GM19035 (cell line): ENCODE measurements at regions not wholly inside any gene's neighbourhood (a gene's known extent, or its start where the extent isn't known, plus 50 kb on each side); places are given as distances from the start of the nearest gene placed in this dataset.

Source experiments
- ATAC-seq: cut with Tn5 transposase; IDR thresholded peaks from one replicate; pipeline ENCODE4 v1.9.1; 2021; ENCODE audit not compliant: unreplicated experiment

DNA sequence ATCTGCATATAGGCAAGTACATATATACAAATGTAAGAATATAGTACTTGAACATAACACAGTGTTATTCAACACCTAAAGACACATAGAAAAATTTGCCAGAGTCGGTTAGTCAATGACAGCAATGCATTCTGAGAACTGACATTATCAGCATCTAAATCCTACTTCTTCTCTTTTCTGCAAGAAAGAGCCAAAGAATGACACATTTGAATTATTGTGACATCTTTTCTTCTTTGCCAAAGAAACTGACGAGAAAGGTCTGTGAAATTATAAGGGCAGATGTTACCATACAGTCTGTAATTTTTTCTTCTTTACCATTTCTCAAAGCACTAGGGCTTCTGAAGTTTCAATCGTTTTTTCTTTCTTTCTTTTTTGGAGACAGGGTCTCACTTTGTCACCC lies 350.9 kb upstream of the NBEA start:
- ATAC-seq: no peak

DNA sequence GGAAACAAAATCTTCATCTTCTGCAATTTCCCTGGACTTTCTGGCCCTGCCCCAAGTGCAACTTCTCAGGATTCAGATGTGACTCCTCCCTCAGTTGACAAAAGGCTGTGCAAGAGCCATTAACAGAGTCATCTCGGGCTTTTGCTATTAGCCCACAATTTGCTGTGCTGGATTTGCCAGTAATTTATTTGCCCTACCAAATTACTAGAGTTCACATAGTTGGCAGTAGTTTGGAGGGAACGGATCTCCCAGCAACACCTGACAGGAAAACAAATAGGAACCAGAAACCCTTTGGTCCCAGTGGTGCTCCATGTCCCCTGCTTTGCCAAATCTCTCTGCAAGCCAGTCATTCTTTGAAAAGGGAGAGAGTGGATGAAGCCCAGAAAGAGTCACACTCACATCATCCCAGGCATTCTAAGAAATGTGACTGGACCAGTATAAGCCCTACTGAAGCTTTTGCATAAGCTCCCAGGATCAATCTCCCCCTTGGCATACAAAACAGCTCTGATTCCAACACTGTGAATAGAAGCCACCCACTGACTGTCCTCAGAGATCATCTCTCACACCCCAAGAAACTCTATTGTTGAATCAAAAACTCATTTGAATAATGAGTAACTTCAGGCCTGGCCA lies 350.1 kb upstream of the NBEA start:
- ATAC-seq: no peak

DNA sequence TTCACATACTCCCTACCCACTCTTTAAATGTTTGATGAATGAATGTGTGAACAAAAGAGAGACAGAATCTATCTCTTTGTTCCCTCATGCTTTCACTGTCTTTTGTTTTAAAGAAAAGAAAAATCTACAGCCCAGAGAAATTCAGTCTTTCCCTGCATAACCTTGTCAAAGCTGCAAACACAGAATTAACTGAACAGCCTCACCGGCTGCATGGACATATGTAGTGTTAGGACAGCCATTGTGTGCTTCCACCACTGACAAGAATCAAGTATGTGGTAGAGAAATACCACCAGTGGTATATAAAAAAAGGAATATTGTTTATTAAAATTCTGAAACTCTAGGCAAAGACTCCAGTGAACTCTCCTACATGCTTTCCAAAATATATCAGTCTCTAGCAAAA lies 348.4 kb upstream of the NBEA start:
- no peak for ATAC-seq

- ATAC-seq: no peak
Measured at GRCh38 chr13:34594507-34594906, 347.6 kb upstream of the NBEA start.

DNA sequence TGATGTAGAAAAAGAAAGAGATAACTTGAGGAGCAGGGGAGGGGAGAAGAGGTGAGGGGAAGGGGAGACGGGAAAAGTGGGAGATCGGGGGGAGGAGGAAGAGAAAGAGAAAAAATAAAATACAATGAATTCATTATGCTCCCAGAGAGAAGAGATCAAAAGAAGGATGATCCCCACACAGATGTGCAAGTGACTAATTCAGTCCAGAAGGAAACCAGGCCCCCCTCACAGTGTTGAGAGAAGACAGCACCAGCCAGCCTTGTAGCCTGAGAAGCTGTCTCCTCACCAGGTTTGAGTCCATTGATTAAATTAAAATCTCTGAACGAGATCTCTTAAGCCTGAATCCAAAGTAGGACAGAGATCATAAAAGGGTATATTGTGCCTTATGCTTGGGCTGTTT lies 333.7 kb upstream of the NBEA start:
- ATAC-seq: no peak

DNA sequence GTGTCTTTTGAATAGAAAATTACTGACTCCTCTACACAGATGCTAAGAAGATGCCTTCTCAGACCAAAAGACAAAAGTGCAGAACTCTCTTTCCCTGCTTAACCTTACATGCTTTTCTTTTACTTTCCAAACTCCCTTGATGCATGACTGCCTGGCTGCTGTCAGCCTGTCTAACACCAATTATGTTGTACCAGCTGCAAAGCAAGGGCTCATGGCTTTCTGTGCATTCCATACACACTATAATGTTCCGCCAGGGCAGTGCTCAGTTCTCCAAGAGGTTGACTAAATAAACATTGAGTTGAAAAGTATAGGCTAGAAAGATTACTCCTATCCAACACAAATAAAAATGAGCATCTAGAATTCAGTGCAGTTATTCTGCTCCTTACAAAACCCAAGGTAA lies 330.4 kb upstream of the NBEA start:
- ATAC-seq: no peak

- no peak for ATAC-seq
Measured at GRCh38 chr13:34617473-34618083, 324.5 kb upstream of the NBEA start.

- no peak for ATAC-seq
Measured at GRCh38 chr13:34618654-34619053, 323.4 kb upstream of the NBEA start.

DNA sequence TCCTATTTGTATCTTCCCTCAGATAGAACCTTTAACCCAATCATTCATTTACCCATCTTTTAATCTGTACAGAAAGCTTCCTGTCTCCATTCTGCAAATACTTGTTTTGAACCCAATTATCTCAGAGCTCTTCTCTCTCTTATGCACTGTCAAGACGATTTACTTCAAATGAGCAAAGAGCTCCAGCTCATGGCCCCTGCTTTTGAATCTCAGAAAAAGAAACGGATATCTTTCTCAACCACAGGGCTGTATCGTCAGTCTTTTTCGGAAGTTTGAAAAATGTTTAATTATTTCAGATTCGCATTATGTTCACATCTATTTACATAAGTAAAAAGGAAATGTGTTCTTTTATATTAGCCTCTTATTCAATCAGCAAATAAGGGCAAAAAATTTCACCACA lies 322.7 kb upstream of the NBEA start:
- no peak for ATAC-seq

- ATAC-seq: no peak
Measured at GRCh38 chr13:34620074-34620850, 321.8 kb upstream of the NBEA start.

DNA sequence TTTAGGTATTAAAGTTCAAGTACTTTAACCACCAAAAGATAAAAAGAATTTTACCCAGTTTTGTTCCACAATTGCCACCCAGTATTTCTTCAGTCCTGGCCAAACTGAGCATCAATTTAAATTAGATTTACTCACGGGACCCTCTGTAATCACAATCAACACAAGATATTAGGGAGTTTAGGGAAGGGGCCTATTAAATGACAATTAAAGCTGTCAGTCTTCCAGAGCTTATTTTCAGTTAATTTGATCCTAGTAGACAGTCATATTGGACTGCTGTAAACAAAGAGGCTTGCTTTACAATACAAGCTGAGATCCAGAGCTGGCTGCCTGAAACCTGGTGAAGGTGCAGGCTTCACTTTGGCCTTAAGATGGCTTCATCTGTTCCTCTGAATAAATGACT lies 321.2 kb upstream of the NBEA start:
- ATAC-seq: no peak

DNA sequence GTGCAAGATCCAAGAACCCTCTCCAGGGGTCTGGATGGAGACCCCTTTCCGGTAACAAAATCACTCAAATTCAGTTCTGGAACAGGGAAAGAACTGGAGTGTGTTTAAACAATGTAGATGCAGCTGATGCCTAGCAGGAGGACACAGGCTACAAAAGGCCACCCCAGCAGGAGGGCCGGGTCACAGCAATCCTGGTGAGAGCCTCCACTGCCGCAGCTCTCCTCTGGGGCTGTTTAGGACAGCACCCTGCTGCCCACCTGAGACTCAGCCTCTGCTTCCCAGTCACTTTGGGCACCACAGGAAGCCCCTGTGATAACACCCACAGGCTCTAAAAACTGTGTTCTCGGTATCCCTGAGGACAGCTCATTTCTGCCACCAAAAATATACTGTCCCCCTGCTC lies 318.7 kb upstream of the NBEA start:
- ATAC-seq: no peak

DNA sequence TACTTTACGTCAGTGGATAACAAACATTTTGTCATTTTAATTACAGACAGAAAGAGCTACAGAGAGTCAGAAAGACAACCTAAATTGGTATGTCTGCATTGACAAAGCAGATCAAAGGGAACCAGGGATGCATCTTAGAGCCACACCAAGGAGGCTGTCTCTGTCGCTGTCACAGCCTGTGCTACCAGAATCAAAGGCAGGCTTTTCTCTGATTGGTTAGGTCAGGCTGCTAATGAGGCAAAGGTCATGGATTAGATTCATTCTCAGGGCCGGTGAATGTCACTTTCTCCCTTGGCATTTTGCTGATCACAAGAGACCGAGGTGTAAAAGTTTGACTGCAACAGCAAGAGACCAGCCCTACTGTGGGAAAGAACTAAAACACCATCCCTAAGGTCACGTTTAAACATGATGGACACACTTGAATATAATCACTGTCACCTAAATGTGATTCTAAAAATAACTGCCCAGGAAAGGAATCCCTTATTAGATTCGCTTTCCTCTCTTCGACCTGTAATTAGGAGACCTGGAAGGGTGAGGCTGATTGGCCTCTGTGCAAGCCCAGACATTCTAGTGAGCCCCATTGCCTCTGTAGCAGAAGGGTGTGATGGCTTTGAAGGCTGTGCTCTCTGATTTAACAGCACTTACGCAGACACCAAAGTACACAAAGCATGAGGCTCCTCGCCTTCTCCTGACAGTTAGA lies 314.4 kb upstream of the NBEA start:
- no peak for ATAC-seq

- ATAC-seq: no peak
Measured at GRCh38 chr13:34628209-34628682, 313.8 kb upstream of the NBEA start.

DNA sequence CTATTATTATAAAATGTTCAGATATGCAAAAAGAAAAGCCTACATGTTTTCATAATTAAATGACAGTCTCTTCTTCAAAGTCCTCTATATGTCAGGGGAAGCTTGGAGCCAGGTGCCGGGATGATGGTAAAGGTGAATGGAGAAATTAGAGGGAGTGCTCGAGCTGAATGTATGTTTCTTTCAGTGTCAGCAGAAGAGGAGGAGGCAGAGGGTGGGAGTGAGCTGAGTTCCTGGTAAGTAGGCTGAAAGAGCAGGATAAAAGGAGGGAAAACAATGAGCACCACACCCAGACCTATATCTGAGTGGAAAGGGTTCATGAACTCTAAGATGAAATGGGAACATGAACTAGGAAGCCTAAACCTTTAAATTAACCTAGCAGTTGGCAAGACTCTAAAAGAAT lies 307.6 kb upstream of the NBEA start:
- ATAC-seq: no peak

GRCh38 chr13:34637138-34637537 lies 304.9 kb upstream of the NBEA start:
- ATAC-seq: no peak

DNA sequence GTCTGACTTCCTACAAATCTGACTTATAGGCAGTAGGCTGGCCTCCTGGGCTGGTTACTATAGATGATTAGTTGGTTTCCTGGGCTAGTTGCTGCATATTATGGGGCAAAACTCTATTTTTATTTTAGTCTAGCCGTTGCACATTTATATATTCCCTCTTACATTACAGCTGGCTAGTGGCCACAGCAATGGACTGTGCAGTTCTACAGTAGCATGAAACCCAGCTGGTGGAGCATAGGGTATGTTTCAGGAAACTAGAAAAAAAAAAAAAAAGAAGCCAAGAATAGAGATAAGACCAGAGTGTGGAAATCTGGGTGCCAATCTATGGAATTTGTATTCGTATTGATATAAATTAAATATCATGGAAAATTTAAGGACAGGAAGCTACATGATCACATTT lies 304.4 kb upstream of the NBEA start:
- no peak for ATAC-seq

DNA sequence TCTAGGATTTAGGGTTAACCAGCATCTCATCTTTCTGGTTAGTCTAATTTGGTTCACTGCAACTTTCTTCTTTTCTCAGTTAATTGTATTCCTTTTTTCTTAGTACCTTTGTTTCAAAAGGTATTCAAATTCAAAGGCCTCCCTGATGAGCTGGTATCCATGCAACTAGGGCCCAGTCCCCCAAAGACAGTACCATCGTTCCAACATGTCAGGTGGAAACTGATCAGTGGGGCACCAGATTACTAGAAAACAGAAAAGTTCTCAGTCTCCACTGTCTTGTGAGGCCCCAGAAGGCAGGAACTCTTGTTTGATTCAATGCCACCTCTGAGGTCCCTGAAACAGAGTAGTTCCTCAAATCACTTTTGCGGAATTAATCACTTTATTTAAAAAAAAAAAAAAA lies 303.2 kb upstream of the NBEA start:
- no peak for ATAC-seq

DNA sequence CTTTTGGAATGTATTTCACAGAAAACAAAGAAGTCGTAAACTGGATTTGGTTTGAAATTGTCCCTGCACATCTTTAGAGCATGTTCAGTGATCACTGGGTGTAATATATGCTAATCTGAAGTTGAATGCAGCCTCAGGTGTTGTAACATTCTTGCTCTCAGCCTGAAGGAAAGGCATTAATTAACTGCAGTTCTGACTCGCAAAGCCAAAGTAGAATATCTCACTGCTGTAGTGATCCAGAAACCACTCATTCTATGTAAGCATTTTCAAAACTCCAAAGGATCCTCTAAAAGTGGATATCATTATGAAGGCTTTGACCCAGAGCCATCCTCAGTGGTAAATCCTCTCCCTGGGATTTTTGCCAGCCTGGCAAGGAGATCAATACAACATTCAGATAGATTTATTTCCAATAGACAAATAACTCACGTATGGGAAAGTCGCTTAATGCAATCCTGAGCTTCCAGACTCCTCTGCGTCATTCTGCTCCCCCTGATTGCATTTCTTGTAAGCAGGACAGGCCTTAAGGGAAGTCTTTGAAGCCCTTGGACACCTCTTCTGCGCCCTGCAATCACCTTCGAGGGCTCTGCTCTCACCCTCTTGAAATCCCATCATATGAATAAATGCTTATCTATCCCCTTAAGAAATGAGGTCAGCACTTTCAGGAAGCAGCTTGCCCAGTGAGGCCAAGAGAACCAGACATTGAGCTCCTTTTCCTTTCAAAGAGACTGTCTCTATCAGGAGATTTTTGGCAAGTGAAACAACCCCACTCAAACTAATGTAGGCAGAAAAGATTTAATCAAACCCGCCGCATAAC lies 301.7 kb upstream of the NBEA start:
- ATAC-seq: no peak

DNA sequence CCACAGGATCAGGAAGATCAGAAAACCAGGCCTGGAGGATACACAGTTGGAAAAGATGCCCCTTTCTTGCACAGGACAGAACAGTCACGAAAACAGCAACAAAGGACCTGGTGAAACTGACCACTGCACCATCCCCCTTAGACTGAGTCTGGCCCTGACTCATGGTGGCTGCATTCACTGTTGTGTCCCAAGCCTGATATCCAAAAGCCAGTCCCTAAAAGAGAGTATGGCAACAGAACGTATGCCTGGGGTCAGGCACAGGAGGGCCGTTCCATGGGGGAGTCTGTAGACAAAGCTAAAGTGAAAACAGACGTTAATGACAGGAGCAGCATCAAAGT lies 301.1 kb upstream of the NBEA start:
- ATAC-seq: no peak
